B cell (primary cell): ENCODE measurements at regions not wholly inside any gene's neighbourhood (a gene's known extent, or its start where the extent isn't known, plus 50 kb on each side); places are given as distances from the start of the nearest gene placed in this dataset.

Source experiments
- ATAC-seq: fragments of 200-7000 bp; cut with Tn5 transposase; one replicate; pipeline ENCODE4 v1.10.0; 2021; ENCODE audit warnings: low read depth, mild to moderate bottlenecking, moderate number of reproducible peaks, moderate library complexity
- CTCF ChIA-PET: fragments of 350-600 bp; sonication (Branson Sonifier 250); formaldehyde crosslinking; loops from one replicate; lab custom pipeline; 2021; ENCODE audit warnings: antibody characterized with exemption, inconsistent platforms; lab: Charles Lee
- POLR2A ChIA-PET: fragments of 350-600 bp; sonication (Branson Sonifier 250); formaldehyde crosslinking; loops from one replicate; lab custom pipeline; 2021; ENCODE audit warnings: antibody characterized with exemption; lab: Charles Lee
- DNase-seq: peaks from one replicate; pipeline ENCODE4 v3.0.0; 2013
- H2AFZ ChIP-seq: 2 replicates; pipeline ENCODE4 v1.6.1; 2012; ENCODE audit warnings: mild to moderate bottlenecking, low read depth, low read length; ENCODE audit not compliant: insufficient read depth, poor library complexity, severe bottlenecking
- H3K27ac ChIP-seq, 2 donors: 1 replicate in 1 of 2; 2 replicates in 1 of 2; pipeline ENCODE4 v1.5.1; 2012 to 2013; ENCODE audit warnings: low read length in 2 of 2, mild to moderate bottlenecking in 2 of 2, moderate library complexity in 1 of 2
- H3K27me3 ChIP-seq, 4 experiments: fragments of 200-600 bp in 1 of 4; sonication (generic) in 1 of 4; replicated peaks in 1 of 4; 1 replicate in 2 of 4; 2 replicates in 2 of 4; pipeline versions ENCODE4 v1.6.1 to v1.7.0; 2013 to 2016; ENCODE audit warnings: low read length in 3 of 4, mild to moderate bottlenecking in 2 of 4, mixed read lengths in 1 of 4, moderate library complexity in 1 of 4; ENCODE audit not compliant: insufficient read depth in 4 of 4, control insufficient read depth in 3 of 4; ENCODE audit errors: control extremely low read depth in 1 of 4
- H3K36me3 ChIP-seq, 2 experiments: replicated peaks in 1 of 2; 1 replicate in 1 of 2; 2 replicates in 1 of 2; pipeline versions ENCODE4 v1.6.1 to v1.7.1; 2013; ENCODE audit warnings: low read length in 1 of 2; ENCODE audit not compliant: insufficient read depth in 2 of 2, control insufficient read depth in 1 of 2; ENCODE audit errors: control extremely low read depth in 1 of 2, extremely low read depth in 1 of 2
- H3K4me1 ChIP-seq, 2 donors: fragments of 200-600 bp in 1 of 2; sonication (generic) in 1 of 2; 1 replicate in 1 of 2; 2 replicates in 1 of 2; pipeline versions ENCODE4 v1.5.1 to v1.6.1; 2013 to 2017; ENCODE audit warnings: low read length in 2 of 2; ENCODE audit not compliant: control insufficient read depth in 2 of 2, insufficient read depth in 2 of 2
- H3K4me2 ChIP-seq: replicated peaks from 2 replicates; pipeline ENCODE3; 2012; ENCODE audit warnings: mild to moderate bottlenecking, low read depth, low read length; ENCODE audit not compliant: poor library complexity, severe bottlenecking
- H3K4me3 ChIP-seq, 5 experiments: fragments of 200-600 bp in 1 of 5; sonication (generic) in 1 of 5; 1 replicate in 3 of 5; 2 replicates in 2 of 5; pipeline versions ENCODE4 v1.5.1 to v1.7.0; 2011 to 2016; ENCODE audit warnings: low read length in 4 of 5, mild to moderate bottlenecking in 4 of 5, low read depth in 2 of 5, control low read depth in 1 of 5, moderate library complexity in 1 of 5; ENCODE audit not compliant: insufficient read depth in 1 of 5; ENCODE audit errors: control extremely low read depth in 1 of 5, extremely low read depth in 1 of 5
- H3K79me2 ChIP-seq: fragments of 200-600 bp; sonication (generic); one replicate; pipeline ENCODE4 v1.6.0; 2016; ENCODE audit warnings: low read length; ENCODE audit not compliant: control insufficient read depth, insufficient read depth
- H3K9ac ChIP-seq: fragments of 200-600 bp; sonication (generic); 2 replicates; pipeline ENCODE4 v1.6.1; 2017; ENCODE audit warnings: mild to moderate bottlenecking, low read length, moderate library complexity
- H3K9me3 ChIP-seq, 3 donors: one replicate each; pipeline versions ENCODE4 v1.6.1 to v1.7.1; 2013; ENCODE audit warnings: low read length in 2 of 3; ENCODE audit not compliant: control insufficient read depth in 2 of 3, insufficient read depth in 1 of 3; ENCODE audit errors: control extremely low read depth in 1 of 3
- H4K20me1 ChIP-seq: 2 replicates; pipeline ENCODE4 v1.6.0; 2012; ENCODE audit warnings: mild to moderate bottlenecking, low read length; ENCODE audit not compliant: insufficient read depth, control insufficient read depth, poor library complexity, severe bottlenecking
- H3K27ac Mint-ChIP-seq: one replicate; pipeline ENCODE4 v1.8.0; 2021; ENCODE audit warnings: mixed read lengths
- H3K27me3 Mint-ChIP-seq: one replicate; pipeline ENCODE4 v1.8.0; 2021; ENCODE audit warnings: mixed read lengths
- H3K4me1 Mint-ChIP-seq: one replicate; pipeline ENCODE4 v1.8.0; 2021; ENCODE audit warnings: mixed read lengths
- H3K4me3 Mint-ChIP-seq: one replicate; pipeline ENCODE4 v1.8.0; 2021; ENCODE audit warnings: mixed read lengths
- H3K9me3 Mint-ChIP-seq: one replicate; pipeline ENCODE4 v1.8.0; 2022; ENCODE audit warnings: mixed read lengths; ENCODE audit not compliant: insufficient read depth
- EZH2 ChIP-seq: IDR thresholded peaks from 2 replicates; pipeline ENCODE4 v1.6.1; 2012; ENCODE audit warnings: borderline replicate concordance, low read depth, mild to moderate bottlenecking, moderate library complexity, low read length; ENCODE audit not compliant: insufficient read depth, poor library complexity, severe bottlenecking
- WGBS: methylation state at CpG from one replicate; pipeline ENCODE4 v1.1.5; 2013; ENCODE audit warnings: missing lambda C conversion rate; ENCODE audit not compliant: insufficient coverage; 5-methylcytosine and 5-hydroxymethylcytosine counted together
- intact Hi-C: fragments of 100-400 bp; cut with micrococcal nuclease; formaldehyde crosslinking; loops from one replicate; pipeline ENCODE4 v1.10.0; 2022
- TF ChIP-seq, protein P1 (sequence below): fragments of 200-600 bp; IDR thresholded peaks from one replicate; pipeline ENCODE4 v1.8.0; 2022; ENCODE audit warnings: antibody characterized with exemption, mild to moderate bottlenecking

GRCh38 chr16:59913666-59914065 lies 1179.5 kb upstream of the GOT2 start:
- H3K9ac ChIP-seq: no peak overlapping the region
- no peak overlapping the region for H3K4me2 ChIP-seq
- Mint-ChIP-seq H3K4me1 (no peaks in the 10 kb centered on the region), H3K9me3 (peaks cover 2% of the 10 kb centered on the region), H3K27ac (no peak overlapping the region), H3K27me3 (no peaks in the 10 kb centered on the region), H3K4me3 (no peak overlapping the region)
- no peak overlapping the region for H3K27ac ChIP-seq
- ATAC-seq (no peak), DNase-seq (no peak)
- H3K36me3 ChIP-seq: no peaks in the 10 kb centered on the region
- ChIA-PET POLR2A (no interaction called here), CTCF (no interaction called here)
- H3K4me1 ChIP-seq: no peaks in the 10 kb centered on the region
- no peaks in the 10 kb centered on the region for H3K9me3 ChIP-seq
- intact Hi-C loops: no loop called here
- no peaks in the 10 kb centered on the region for H4K20me1 ChIP-seq
- WGBS: no CpG with 5 or more reads among the region's 1 CpG
- TF ChIP-seq, protein P1, sequence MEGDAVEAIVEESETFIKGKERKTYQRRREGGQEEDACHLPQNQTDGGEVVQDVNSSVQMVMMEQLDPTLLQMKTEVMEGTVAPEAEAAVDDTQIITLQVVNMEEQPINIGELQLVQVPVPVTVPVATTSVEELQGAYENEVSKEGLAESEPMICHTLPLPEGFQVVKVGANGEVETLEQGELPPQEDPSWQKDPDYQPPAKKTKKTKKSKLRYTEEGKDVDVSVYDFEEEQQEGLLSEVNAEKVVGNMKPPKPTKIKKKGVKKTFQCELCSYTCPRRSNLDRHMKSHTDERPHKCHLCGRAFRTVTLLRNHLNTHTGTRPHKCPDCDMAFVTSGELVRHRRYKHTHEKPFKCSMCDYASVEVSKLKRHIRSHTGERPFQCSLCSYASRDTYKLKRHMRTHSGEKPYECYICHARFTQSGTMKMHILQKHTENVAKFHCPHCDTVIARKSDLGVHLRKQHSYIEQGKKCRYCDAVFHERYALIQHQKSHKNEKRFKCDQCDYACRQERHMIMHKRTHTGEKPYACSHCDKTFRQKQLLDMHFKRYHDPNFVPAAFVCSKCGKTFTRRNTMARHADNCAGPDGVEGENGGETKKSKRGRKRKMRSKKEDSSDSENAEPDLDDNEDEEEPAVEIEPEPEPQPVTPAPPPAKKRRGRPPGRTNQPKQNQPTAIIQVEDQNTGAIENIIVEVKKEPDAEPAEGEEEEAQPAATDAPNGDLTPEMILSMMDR: no peak
- TF ChIP-seq EZH2: no peak
- H3K4me3 ChIP-seq: no peak overlapping the region
- no peaks in the 10 kb centered on the region for H3K79me2 ChIP-seq
- no peaks in the 10 kb centered on the region for H3K27me3 ChIP-seq
- H2AFZ ChIP-seq: no peak overlapping the region

- Histone ChIP-seq H3K4me1 (no peaks in the 10 kb centered on the region), H3K9me3 (no peaks in the 10 kb centered on the region), H2AFZ (no peak overlapping the region), H3K9ac (no peak overlapping the region), H3K4me3 (no peak overlapping the region), H4K20me1 (no peaks in the 10 kb centered on the region), H3K27me3 (no peaks in the 10 kb centered on the region), H3K27ac (no peak overlapping the region), H3K36me3 (no peaks in the 10 kb centered on the region), H3K4me2 (no peak overlapping the region), H3K79me2 (no peaks in the 10 kb centered on the region)
- CTCF ChIA-PET: no interaction called here
- TF ChIP-seq, protein P1: no peak
- TF ChIP-seq EZH2: no peak
- DNase-seq (no peak), ATAC-seq (no peak)
- Mint-ChIP-seq H3K4me3 (no peak overlapping the region), H3K9me3 (no peaks in the 10 kb centered on the region), H3K4me1 (no peaks in the 10 kb centered on the region), H3K27ac (no peak overlapping the region), H3K27me3 (no peaks in the 10 kb centered on the region)
- intact Hi-C loops: no loop called here
- POLR2A ChIA-PET: no interaction called here
- WGBS: no CpG with 5 or more reads among the region's 5 CpGs
Observed at GRCh38 chr16:59909262-59909661, 1175.1 kb upstream of the GOT2 start.
